HL-60 (cell line): ENCODE measurements at regions not wholly inside any gene's neighbourhood (a gene's known extent, or its start where the extent isn't known, plus 50 kb on each side); places are given as distances from the start of the nearest gene placed in this dataset.

Experiments used
- GABPA ChIP-seq: IDR thresholded peaks from 2 replicates; pipeline ENCODE4 v1.6.1; 2012; ENCODE audit warnings: low read depth
- TF ChIP-seq, protein P1 (sequence below): IDR thresholded peaks from one replicate; pipeline ENCODE4 v1.5.1; 2011; ENCODE audit warnings: low read length, control low read depth, inconsistent platforms; ENCODE audit not compliant: insufficient read depth
- TF ChIP-seq, protein P2 (sequence below): IDR thresholded peaks from 2 replicates; pipeline ENCODE4 v1.6.1; 2012; ENCODE audit warnings: low read depth; ENCODE audit not compliant: insufficient replicate concordance

DNA sequence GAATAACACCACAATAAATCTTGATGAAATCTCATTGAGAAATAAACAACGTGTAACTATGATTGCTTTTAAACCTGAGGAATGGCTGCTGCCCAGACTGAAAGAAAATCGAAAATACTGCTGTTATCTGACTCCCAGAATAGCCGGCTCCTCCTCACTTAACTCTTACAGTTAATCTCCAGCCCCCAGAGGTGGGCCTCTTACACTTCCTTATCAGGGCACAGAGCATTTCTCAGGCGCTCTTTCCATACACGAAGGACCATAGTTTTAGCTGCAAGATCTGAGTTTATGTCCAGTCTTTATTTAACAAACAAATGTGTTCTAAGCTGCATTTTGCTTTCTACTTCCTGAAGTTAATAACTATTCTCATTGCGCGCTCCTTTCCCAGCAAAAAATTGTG is 206.9 kb downstream of the MAP2K4 start:
- TF ChIP-seq, protein P1, sequence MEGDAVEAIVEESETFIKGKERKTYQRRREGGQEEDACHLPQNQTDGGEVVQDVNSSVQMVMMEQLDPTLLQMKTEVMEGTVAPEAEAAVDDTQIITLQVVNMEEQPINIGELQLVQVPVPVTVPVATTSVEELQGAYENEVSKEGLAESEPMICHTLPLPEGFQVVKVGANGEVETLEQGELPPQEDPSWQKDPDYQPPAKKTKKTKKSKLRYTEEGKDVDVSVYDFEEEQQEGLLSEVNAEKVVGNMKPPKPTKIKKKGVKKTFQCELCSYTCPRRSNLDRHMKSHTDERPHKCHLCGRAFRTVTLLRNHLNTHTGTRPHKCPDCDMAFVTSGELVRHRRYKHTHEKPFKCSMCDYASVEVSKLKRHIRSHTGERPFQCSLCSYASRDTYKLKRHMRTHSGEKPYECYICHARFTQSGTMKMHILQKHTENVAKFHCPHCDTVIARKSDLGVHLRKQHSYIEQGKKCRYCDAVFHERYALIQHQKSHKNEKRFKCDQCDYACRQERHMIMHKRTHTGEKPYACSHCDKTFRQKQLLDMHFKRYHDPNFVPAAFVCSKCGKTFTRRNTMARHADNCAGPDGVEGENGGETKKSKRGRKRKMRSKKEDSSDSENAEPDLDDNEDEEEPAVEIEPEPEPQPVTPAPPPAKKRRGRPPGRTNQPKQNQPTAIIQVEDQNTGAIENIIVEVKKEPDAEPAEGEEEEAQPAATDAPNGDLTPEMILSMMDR, result no peak
- TF ChIP-seq, protein P2, sequence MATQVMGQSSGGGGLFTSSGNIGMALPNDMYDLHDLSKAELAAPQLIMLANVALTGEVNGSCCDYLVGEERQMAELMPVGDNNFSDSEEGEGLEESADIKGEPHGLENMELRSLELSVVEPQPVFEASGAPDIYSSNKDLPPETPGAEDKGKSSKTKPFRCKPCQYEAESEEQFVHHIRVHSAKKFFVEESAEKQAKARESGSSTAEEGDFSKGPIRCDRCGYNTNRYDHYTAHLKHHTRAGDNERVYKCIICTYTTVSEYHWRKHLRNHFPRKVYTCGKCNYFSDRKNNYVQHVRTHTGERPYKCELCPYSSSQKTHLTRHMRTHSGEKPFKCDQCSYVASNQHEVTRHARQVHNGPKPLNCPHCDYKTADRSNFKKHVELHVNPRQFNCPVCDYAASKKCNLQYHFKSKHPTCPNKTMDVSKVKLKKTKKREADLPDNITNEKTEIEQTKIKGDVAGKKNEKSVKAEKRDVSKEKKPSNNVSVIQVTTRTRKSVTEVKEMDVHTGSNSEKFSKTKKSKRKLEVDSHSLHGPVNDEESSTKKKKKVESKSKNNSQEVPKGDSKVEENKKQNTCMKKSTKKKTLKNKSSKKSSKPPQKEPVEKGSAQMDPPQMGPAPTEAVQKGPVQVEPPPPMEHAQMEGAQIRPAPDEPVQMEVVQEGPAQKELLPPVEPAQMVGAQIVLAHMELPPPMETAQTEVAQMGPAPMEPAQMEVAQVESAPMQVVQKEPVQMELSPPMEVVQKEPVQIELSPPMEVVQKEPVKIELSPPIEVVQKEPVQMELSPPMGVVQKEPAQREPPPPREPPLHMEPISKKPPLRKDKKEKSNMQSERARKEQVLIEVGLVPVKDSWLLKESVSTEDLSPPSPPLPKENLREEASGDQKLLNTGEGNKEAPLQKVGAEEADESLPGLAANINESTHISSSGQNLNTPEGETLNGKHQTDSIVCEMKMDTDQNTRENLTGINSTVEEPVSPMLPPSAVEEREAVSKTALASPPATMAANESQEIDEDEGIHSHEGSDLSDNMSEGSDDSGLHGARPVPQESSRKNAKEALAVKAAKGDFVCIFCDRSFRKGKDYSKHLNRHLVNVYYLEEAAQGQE, result no peak
- TF ChIP-seq GABPA, result no peak
